ENCODE measurements at regions not wholly inside any gene's neighbourhood (a gene's known extent, or its start where the extent isn't known, plus 50 kb on each side); places are given as distances from the start of the nearest gene placed in this dataset.

DNA sequence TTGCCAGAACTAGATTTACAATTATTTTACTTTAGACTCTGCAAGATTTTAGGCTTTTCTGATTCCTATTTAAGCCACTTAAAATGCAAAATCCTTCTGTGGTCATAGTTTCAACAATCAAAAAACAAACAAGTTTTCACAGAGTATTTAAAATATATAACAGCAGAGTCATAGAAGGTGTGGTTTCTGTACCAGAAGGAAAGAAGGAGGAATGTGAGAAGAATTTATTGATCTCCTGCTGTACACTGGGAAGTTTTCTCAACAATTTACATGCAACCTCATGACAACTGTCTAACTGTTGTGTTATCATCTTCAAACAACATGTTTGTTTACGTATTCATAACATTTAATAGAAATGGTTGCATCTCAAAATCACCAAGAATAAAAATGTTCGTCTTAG lies 102.3 kb upstream of the CEP126 start:
- Histone ChIP-seq H3F3A (replicated peaks; ENCODE audit: insufficient read depth) (no peaks in the 10 kb centered on the region), H3K4me1 (ENCODE audit: control insufficient read depth in 1 of 2, insufficient read depth in 2 of 2, low read depth in 1 of 2, low read length in 1 of 2) (no peaks in the 10 kb centered on the region), H3K9me3 (no peaks in the 10 kb centered on the region), H3K27me3 (ENCODE audit: insufficient read depth) (no peaks in the 10 kb centered on the region), H4K20me1 (ENCODE audit: insufficient read depth) (no peaks in the 10 kb centered on the region), H2AFZ (ENCODE audit: low read depth) (no peak overlapping the region), H3K79me2 (ENCODE audit: insufficient read depth) (no peaks in the 10 kb centered on the region), H3K36me3 (replicated peaks in 1 of 2; ENCODE audit: control insufficient read depth in 1 of 2, insufficient read depth in 2 of 2, low read length in 1 of 2) (no peaks in the 10 kb centered on the region), H3K9ac (no peak overlapping the region), H3K4me3 (ENCODE audit: low read depth in 2 of 2, low read length in 1 of 2) (no peak overlapping the region), H3K4me2 (no peak overlapping the region), H3K9me2 (no peaks in the 10 kb centered on the region), H3K27ac (ENCODE audit: low read depth in 2 of 2, low read length in 1 of 2) (no peak overlapping the region)
- 4% methylated on average over 2 of the region's 2 CpGs for WGBS (ENCODE audit: low lambda C conversion rate)
- CTCF ChIA-PET, result interaction anchor here (1.2 kb wide), 1 partner anchor 35 kb away, joined by 4 read pairs; no protein-coding TSS in a partner anchor
- POLR2A ChIA-PET, result no interaction called here
- no peak for TF ChIP-seq TAF1 (IDR thresholded peaks at IDR 0.05; ENCODE audit: borderline replicate concordance, low read depth, low read length)
- no peak for DNase-seq

DNA sequence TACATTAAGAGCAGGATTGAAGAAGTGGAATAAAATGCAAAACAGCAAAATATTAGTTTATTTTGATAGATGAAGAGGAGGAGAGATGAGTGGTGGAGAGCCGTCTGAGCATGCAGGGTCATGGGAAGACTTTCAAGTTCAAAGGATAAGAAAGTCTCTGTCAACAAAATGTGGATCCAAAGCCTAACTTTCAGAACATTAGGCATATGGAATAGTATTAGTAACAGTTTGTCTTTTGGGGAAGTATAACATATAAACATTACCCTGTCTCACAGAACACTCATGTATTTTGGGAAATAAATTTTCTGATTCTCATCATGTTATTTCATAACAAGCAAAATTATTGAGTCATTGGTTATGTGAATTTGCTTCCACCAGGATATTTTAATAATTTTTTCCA lies 104.3 kb upstream of the CEP126 start:
- Histone ChIP-seq H3K79me2 (ENCODE audit: insufficient read depth) (no peaks in the 10 kb centered on the region), H3K4me1 (ENCODE audit: control insufficient read depth in 1 of 2, insufficient read depth in 2 of 2, low read depth in 1 of 2, low read length in 1 of 2) (no peaks in the 10 kb centered on the region), H4K20me1 (ENCODE audit: insufficient read depth) (no peaks in the 10 kb centered on the region), H3K4me3 (ENCODE audit: low read depth in 2 of 2, low read length in 1 of 2) (no peak overlapping the region), H3F3A (replicated peaks; ENCODE audit: insufficient read depth) (no peaks in the 10 kb centered on the region), H3K9ac (no peak overlapping the region), H3K9me2 (no peaks in the 10 kb centered on the region), H2AFZ (ENCODE audit: low read depth) (no peak overlapping the region), H3K9me3 (no peaks in the 10 kb centered on the region), H3K27ac (ENCODE audit: low read depth in 2 of 2, low read length in 1 of 2) (no peak overlapping the region), H3K27me3 (ENCODE audit: insufficient read depth) (no peaks in the 10 kb centered on the region), H3K4me2 (no peak overlapping the region), H3K36me3 (replicated peaks in 1 of 2; ENCODE audit: control insufficient read depth in 1 of 2, insufficient read depth in 2 of 2, low read length in 1 of 2) (no peaks in the 10 kb centered on the region)
- TF ChIP-seq ELF1 (IDR thresholded peaks at IDR 0.05), result no peak
- TF ChIP-seq, protein P1, sequence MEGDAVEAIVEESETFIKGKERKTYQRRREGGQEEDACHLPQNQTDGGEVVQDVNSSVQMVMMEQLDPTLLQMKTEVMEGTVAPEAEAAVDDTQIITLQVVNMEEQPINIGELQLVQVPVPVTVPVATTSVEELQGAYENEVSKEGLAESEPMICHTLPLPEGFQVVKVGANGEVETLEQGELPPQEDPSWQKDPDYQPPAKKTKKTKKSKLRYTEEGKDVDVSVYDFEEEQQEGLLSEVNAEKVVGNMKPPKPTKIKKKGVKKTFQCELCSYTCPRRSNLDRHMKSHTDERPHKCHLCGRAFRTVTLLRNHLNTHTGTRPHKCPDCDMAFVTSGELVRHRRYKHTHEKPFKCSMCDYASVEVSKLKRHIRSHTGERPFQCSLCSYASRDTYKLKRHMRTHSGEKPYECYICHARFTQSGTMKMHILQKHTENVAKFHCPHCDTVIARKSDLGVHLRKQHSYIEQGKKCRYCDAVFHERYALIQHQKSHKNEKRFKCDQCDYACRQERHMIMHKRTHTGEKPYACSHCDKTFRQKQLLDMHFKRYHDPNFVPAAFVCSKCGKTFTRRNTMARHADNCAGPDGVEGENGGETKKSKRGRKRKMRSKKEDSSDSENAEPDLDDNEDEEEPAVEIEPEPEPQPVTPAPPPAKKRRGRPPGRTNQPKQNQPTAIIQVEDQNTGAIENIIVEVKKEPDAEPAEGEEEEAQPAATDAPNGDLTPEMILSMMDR (IDR thresholded peaks at IDR 0.05), result no peak
- TF ChIP-seq GATA2 (CRISPR knock-in tag; IDR thresholded peaks at IDR 0.05), result no peak
- POLR2A ChIA-PET, result no interaction called here
- 6% methylated on average over 1 of the region's 1 CpG for WGBS (ENCODE audit: low lambda C conversion rate)
- DNase-seq, result no peak
- CTCF ChIA-PET, result no interaction called here

- H3K27me3 ChIP-seq (ENCODE audit: insufficient read depth), result no peaks in the 10 kb centered on the region
- ChIA-PET CTCF (no interaction called here), POLR2A (no interaction called here)
- no peaks in the 10 kb centered on the region for H3K9me2 ChIP-seq
- no peak for DNase-seq
- H3K36me3 ChIP-seq (replicated peaks in 1 of 2; ENCODE audit: control insufficient read depth in 1 of 2, insufficient read depth in 2 of 2, low read length in 1 of 2), result no peaks in the 10 kb centered on the region
- no peaks in the 10 kb centered on the region for H4K20me1 ChIP-seq (ENCODE audit: insufficient read depth)
- H2AFZ ChIP-seq (ENCODE audit: low read depth), result no peak overlapping the region
- H3F3A ChIP-seq (replicated peaks; ENCODE audit: insufficient read depth), result no peaks in the 10 kb centered on the region
- H3K9ac ChIP-seq, result no peak overlapping the region
- no peak overlapping the region for H3K27ac ChIP-seq (ENCODE audit: low read depth in 2 of 2, low read length in 1 of 2)
- H3K79me2 ChIP-seq (ENCODE audit: insufficient read depth), result no peaks in the 10 kb centered on the region
- H3K4me2 ChIP-seq, result no peak overlapping the region
- WGBS (ENCODE audit: low lambda C conversion rate), result 3% methylated on average over 2 of the region's 2 CpGs
- TF ChIP-seq NRF1 (IDR thresholded peaks at IDR 0.05; ENCODE audit: low read depth, low read length), result no peak
- no peak for TF ChIP-seq MEF2A (IDR thresholded peaks at IDR 0.05; ENCODE audit: borderline replicate concordance, low read depth)
- no peaks in the 10 kb centered on the region for H3K4me1 ChIP-seq (ENCODE audit: control insufficient read depth in 1 of 2, insufficient read depth in 2 of 2, low read depth in 1 of 2, low read length in 1 of 2)
- no peak overlapping the region for H3K4me3 ChIP-seq (ENCODE audit: low read depth in 2 of 2, low read length in 1 of 2)
- no peaks in the 10 kb centered on the region for H3K9me3 ChIP-seq
These were observed 107.3 kb upstream of the CEP126 start for GRCh38 chr11:101807531-101807930.

Measured in SK-N-SH (cell line).